Psoas muscle (tissue), 7 donors: ENCODE measurements at regions not wholly inside any gene's neighbourhood (a gene's known extent, or its start where the extent isn't known, plus 50 kb on each side); places are given as distances from the start of the nearest gene placed in this dataset.

Experiments used
- ATAC-seq, 4 donors: fragments of 200-7000 bp; cut with Tn5 transposase; one replicate each; pipeline ENCODE4 v1.9.1; 2020; ENCODE audit warnings: moderate library complexity in 3 of 4, mild to moderate bottlenecking in 2 of 4
- DNase-seq, 2 donors: peaks; one replicate each; pipeline ENCODE4 v3.0.0-alpha.2; 2020
- H3K27ac ChIP-seq: fragments of 200-600 bp; one replicate; pipeline ENCODE4 v1.8.0; 2022
- H3K27me3 ChIP-seq, 3 donors: fragments of 200-600 bp in 1 of 3; one replicate each; pipeline versions ENCODE4 v1.6.1 to v1.8.0; 2013 to 2022; ENCODE audit warnings: low read length in 2 of 3, mild to moderate bottlenecking in 2 of 3, moderate library complexity in 1 of 3; ENCODE audit not compliant: insufficient read depth in 3 of 3
- H3K36me3 ChIP-seq, 2 donors: fragments of 200-600 bp in 1 of 2; one replicate each; pipeline versions ENCODE4 v1.6.1 to v1.8.0; 2013 to 2022; ENCODE audit warnings: low read depth in 1 of 2, mild to moderate bottlenecking in 1 of 2, moderate library complexity in 1 of 2; ENCODE audit not compliant: insufficient read depth in 1 of 2
- H3K4me1 ChIP-seq: fragments of 200-600 bp; one replicate; pipeline ENCODE4 v1.8.0; 2022
- H3K4me3 ChIP-seq: fragments of 200-600 bp; one replicate; pipeline ENCODE4 v1.8.0; 2022; ENCODE audit warnings: mild to moderate bottlenecking
- H3K9me3 ChIP-seq: fragments of 200-600 bp; one replicate; pipeline ENCODE4 v1.8.0; 2022
- WGBS, 3 donors: extraction: QIAGEN DNeasy Blood & Tissue Kit; methylation state at CpG; one replicate each; pipeline versions ENCODE4 v1.1.6 to v1.1.7; 2013; 5-methylcytosine and 5-hydroxymethylcytosine counted together
- intact Hi-C, 2 donors: fragments of 100-400 bp; cut with DNase I; formaldehyde crosslinking; loops; one replicate each; pipeline versions ENCODE4 v1.11.0 to v1.14.2; 2022
- TF ChIP-seq, protein P1 (sequence below): fragments of 200-600 bp; IDR thresholded peaks from one replicate; pipeline ENCODE4 v1.8.0; 2022; ENCODE audit warnings: antibody characterized with exemption
- donor health status: healthy with polysubstance abuse.
- donor health status: DM: no; HTN: no; CAD: no; lungs with moderate emphysema.
- donor health status: Bipolar disorder and iron deficiency.
- donor health status: healthy.
- donor health status: DM: yes; HTN: yes; CAD: no.
- donor health status: DM: no; HTN: no; CAD: no.
- donor health status: DM: yes; HTN: yes; CAD: no.

DNA sequence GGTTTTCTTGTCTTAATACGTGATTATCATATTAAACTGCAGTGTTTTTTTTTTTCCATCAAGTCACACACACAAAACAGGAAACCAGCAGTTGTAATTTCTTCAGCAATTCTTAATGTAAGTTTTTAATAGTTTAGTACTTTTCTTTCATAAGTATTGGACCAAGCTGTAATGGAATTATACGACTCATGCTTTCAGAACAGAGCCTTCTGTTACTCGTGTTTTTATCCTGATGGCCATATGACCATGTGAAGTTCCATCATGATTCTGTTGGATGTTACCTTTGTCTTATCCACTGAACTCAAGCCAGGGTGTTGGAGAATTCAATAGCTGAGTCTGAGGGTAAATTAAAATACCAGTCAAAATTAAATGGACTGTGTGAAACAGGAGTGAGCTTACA is 72.0 kb upstream of the S1PR1 start:
- Histone ChIP-seq H3K4me1 (no peaks in the 10 kb centered on the region), H3K36me3 (no peaks in the 10 kb centered on the region), H3K4me3 (no peak overlapping the region), H3K27me3 (no peaks in the 10 kb centered on the region), H3K9me3 (no peaks in the 10 kb centered on the region), H3K27ac (no peak overlapping the region)
- intact Hi-C loops: no loop called here
- TF ChIP-seq, protein P1, sequence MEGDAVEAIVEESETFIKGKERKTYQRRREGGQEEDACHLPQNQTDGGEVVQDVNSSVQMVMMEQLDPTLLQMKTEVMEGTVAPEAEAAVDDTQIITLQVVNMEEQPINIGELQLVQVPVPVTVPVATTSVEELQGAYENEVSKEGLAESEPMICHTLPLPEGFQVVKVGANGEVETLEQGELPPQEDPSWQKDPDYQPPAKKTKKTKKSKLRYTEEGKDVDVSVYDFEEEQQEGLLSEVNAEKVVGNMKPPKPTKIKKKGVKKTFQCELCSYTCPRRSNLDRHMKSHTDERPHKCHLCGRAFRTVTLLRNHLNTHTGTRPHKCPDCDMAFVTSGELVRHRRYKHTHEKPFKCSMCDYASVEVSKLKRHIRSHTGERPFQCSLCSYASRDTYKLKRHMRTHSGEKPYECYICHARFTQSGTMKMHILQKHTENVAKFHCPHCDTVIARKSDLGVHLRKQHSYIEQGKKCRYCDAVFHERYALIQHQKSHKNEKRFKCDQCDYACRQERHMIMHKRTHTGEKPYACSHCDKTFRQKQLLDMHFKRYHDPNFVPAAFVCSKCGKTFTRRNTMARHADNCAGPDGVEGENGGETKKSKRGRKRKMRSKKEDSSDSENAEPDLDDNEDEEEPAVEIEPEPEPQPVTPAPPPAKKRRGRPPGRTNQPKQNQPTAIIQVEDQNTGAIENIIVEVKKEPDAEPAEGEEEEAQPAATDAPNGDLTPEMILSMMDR: no peak
- WGBS, 3 donors: 60 to 70% (median 68%) methylated on average over 3 of the region's 3 CpGs
- ATAC-seq (no peak), DNase-seq (no peak)

DNA sequence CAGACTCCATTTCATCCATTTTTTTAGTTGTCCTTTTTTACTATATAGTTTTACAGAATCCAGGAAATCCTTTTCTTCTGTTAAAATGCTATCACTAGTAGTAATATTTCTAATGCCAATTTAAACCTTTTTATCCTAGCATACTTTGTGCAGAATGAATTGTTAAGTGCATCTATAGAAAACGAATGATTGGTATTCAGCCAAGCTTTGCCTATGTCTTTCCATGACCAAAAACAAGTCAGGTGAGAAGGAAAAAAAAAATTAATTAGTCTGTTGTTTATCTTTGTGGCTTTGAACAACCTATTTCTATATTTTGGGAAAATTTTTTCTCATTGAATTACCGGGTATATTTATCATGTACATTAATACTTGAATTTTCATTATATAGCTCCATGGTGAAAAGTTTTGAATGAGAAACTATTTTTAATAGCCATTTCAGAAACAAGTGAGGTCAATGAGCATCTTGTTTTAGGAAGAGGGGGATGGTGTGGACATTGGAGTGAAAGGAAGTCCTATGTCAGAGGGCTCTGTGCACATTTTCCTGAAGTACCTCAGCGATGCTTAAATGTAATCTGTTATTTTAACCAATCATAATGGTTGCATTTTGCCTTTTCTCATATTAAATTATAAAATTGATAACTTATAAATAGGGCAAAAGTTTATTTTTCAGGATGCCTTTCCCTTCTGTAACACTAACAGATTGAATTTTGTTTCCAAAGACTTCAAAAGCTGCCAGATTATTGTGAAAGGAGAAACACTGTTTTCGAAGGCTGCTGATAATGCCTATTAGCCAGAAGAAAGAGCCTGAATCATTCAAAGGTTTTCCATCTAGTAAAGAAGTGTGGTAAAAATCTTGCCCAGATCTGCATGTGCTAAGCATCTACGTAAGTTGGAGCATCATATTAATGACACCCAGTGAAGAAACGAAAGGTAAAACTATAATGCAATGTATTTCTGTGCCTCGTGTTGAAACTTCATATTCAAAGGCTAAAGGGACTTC is 73.8 kb upstream of the S1PR1 start:
- intact Hi-C loops: loop anchor here in 1 of 2 donors (2.0 kb wide), 1 partner anchor 78 kb away; no protein-coding TSS in a partner anchor
- no peak for ATAC-seq
- H3K4me3 ChIP-seq: no peak overlapping the region
- TF ChIP-seq, protein P1: no peak
- peak overlapping the region; percentile 47 for H3K27ac ChIP-seq
- WGBS, 3 donors: 71 to 80% (median 71%) methylated on average over 7 of the region's 7 CpGs
- H3K4me1 ChIP-seq: no peaks in the 10 kb centered on the region
- no peaks in the 10 kb centered on the region for H3K36me3 ChIP-seq
- no peaks in the 10 kb centered on the region for H3K9me3 ChIP-seq
- no peak for DNase-seq
- no peaks in the 10 kb centered on the region for H3K27me3 ChIP-seq

DNA sequence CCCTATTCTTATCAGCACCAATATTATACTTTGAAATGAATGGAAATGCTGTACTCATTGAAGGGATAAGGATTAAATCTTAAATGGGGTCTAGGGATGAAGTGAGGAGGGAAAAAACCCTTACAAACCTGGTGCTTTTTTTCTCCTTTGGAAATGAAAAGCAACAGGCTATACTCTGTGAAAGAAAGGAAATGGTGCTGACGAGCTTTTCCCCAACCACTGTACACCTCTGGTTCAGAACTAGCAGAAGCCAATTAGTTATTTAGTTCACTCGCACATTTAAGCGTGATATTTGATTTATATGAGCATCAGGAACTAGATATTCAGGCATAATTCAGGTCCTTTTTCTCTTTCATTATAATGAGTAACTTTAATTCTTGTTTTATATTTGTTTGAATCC is 74.5 kb upstream of the S1PR1 start:
- Histone ChIP-seq H3K4me1 (no peaks in the 10 kb centered on the region), H3K36me3 (no peaks in the 10 kb centered on the region), H3K27ac (peak overlapping the region; percentile 47), H3K27me3 (no peaks in the 10 kb centered on the region), H3K4me3 (no peak overlapping the region), H3K9me3 (no peaks in the 10 kb centered on the region)
- TF ChIP-seq, protein P1: no peak
- intact Hi-C loops: loop anchor here in 1 of 2 donors (2.0 kb wide), 1 partner anchor 79 kb away; no protein-coding TSS in a partner anchor
- ATAC-seq: no peak
- WGBS, 3 donors: 64 to 66% (median 65%) methylated on average over 3 of the region's 3 CpGs
- no peak for DNase-seq

DNA sequence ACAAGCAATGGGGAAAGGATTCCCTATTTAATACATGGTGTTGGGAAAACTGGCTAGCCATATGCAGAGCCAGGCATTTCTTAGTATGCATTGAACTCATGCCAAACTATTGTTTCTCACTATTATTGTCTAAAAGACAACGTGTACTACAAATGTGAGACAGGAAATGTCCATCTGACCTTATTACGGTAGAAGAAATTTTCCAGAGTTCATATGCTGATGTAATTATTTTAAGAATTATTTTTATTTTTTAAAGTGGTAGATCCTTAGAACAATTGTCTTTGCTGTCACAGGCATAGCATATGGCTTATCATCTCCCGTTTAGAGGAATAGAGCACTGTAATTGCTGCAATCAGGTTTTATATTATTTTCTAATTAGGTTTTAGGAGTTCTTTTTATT is 75.2 kb upstream of the S1PR1 start:
- DNase-seq (no peak), ATAC-seq (no peak)
- Histone ChIP-seq H3K36me3 (no peaks in the 10 kb centered on the region), H3K27ac (peak overlapping the region; percentile 47), H3K9me3 (no peaks in the 10 kb centered on the region), H3K27me3 (no peaks in the 10 kb centered on the region), H3K4me1 (no peaks in the 10 kb centered on the region), H3K4me3 (no peak overlapping the region)
- WGBS, 3 donors: 49 to 54% (median 50%) methylated on average over 3 of the region's 3 CpGs
- intact Hi-C loops: loop anchor here in 1 of 2 donors (2.0 kb wide), 1 partner anchor 79 kb away; no protein-coding TSS in a partner anchor
- TF ChIP-seq, protein P1: no peak
